MM.1S (cell line): ENCODE measurements at regions not wholly inside any gene's neighbourhood (a gene's known extent, or its start where the extent isn't known, plus 50 kb on each side); places are given as distances from the start of the nearest gene placed in this dataset.

Experiments used
- EZH2 ChIP-seq: fragments of 300-600 bp; sonication (generic); optimal IDR thresholded peaks from 2 replicates; pipeline ENCODE3; 2017; ENCODE audit warnings: low read depth, mild to moderate bottlenecking, antibody characterized with exemption, low read length, mixed read lengths
- TF ChIP-seq, protein P1 (sequence below): fragments of 300-600 bp; sonication (generic); IDR thresholded peaks from 2 replicates; pipeline ENCODE4 v1.5.1; 2016; ENCODE audit warnings: antibody characterized with exemption, low read length, mixed read lengths

DNA sequence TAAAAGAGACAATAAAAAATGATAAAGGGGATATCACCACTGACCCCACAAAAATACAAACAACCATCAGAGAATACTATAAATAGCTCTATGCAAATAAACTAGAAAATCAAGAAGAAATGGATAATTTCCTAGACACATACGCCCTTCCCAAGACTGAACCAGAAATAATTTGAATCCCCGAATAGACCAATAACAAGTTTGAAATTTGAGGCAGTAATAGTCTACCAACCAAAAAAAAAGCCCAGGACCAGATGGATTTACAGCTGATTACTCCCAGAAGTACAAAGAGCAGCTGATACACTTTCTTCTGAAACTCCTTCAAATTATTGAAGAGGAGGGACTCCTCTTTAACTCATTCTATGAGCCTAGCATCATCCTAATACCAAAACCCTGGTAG lies 128.1 kb downstream of the DMRTA1 start:
- TF ChIP-seq, protein P1, sequence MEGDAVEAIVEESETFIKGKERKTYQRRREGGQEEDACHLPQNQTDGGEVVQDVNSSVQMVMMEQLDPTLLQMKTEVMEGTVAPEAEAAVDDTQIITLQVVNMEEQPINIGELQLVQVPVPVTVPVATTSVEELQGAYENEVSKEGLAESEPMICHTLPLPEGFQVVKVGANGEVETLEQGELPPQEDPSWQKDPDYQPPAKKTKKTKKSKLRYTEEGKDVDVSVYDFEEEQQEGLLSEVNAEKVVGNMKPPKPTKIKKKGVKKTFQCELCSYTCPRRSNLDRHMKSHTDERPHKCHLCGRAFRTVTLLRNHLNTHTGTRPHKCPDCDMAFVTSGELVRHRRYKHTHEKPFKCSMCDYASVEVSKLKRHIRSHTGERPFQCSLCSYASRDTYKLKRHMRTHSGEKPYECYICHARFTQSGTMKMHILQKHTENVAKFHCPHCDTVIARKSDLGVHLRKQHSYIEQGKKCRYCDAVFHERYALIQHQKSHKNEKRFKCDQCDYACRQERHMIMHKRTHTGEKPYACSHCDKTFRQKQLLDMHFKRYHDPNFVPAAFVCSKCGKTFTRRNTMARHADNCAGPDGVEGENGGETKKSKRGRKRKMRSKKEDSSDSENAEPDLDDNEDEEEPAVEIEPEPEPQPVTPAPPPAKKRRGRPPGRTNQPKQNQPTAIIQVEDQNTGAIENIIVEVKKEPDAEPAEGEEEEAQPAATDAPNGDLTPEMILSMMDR = no peak
- TF ChIP-seq EZH2 = no peak
